NCI-H2107 treated with DMSO at 0.1 percent for 48 hours (cell line): ENCODE measurements at regions not wholly inside any gene's neighbourhood (a gene's known extent, or its start where the extent isn't known, plus 50 kb on each side); places are given as distances from the start of the nearest gene placed in this dataset.

ENCODE experiments used
- DNase-seq: peaks from one replicate; lab custom pipeline; 2025; ENCODE audit not compliant: unreplicated experiment; lab: John Stamatoyannopoulos, UW

- no peak for DNase-seq
Observed at GRCh38 chrX:151796576-151796975, 62.0 kb downstream of the CNGA2 start.

- DNase-seq, result no peak
Observed at GRCh38 chrX:151801980-151802379, 67.4 kb downstream of the CNGA2 start.

- DNase-seq, result no peak
Observed at GRCh38 chrX:151806967-151807540, 72.5 kb downstream of the CNGA2 start.

GRCh38 chrX:151812661-151813060 lies 78.1 kb downstream of the CNGA2 start:
- DNase-seq, result no peak

- DNase-seq, result no peak
Observed at GRCh38 chrX:151814767-151815166, 80.2 kb downstream of the CNGA2 start.

- no peak for DNase-seq
Observed at GRCh38 chrX:151815398-151815797, 80.9 kb downstream of the CNGA2 start.

GRCh38 chrX:151816934-151817333 lies 82.4 kb downstream of the CNGA2 start:
- DNase-seq, result no peak

GRCh38 chrX:151818828-151819227 lies 84.3 kb downstream of the CNGA2 start:
- no peak for DNase-seq

- no peak for DNase-seq
Observed at GRCh38 chrX:151821226-151821625, 86.7 kb downstream of the CNGA2 start.

GRCh38 chrX:151825007-151825406 lies 87.7 kb upstream of the MAGEA4 start:
- DNase-seq, result peak; percentile 32

- DNase-seq, result no peak
Observed at GRCh38 chrX:151825925-151826485, 86.7 kb upstream of the MAGEA4 start.

- DNase-seq, result no peak
Observed at GRCh38 chrX:151828439-151829080, 84.1 kb upstream of the MAGEA4 start.

GRCh38 chrX:151830911-151831310 lies 81.8 kb upstream of the MAGEA4 start:
- DNase-seq, result no peak

- DNase-seq, result no peak
Observed at GRCh38 chrX:151852294-151852693, 60.4 kb upstream of the MAGEA4 start.

- DNase-seq, result no peak
Observed at GRCh38 chrX:151854726-151855495, 57.8 kb upstream of the MAGEA4 start.

GRCh38 chrX:151859481-151859880 lies 53.2 kb upstream of the MAGEA4 start:
- DNase-seq, result no peak

- DNase-seq, result no peak
Observed at GRCh38 chrX:151860827-151861226, 51.9 kb upstream of the MAGEA4 start.
